ENCODE measurements at regions not wholly inside any gene's neighbourhood (a gene's known extent, or its start where the extent isn't known, plus 50 kb on each side); places are given as distances from the start of the nearest gene placed in this dataset.

GRCh38 chr10:89829262-89829886, 128.0 kb downstream of the KIF20B start:
- Histone ChIP-seq H3K27me3 (no peaks in the 10 kb centered on the region), H3K27ac (replicated peaks in 1 of 4) (no peak overlapping the region), H3K36me3 (no peaks in the 10 kb centered on the region), H3K9me3 (peaks cover 0 to 4% (median 0%) of the 10 kb centered on the region in 4 donors), H3K4me1 (no peaks in the 10 kb centered on the region), H3K4me3 (no peak overlapping the region)
- 95% methylated on average over 20 of the region's 20 CpGs for WGBS
- TF ChIP-seq POLR2A (IDR thresholded peaks at IDR 0.05; ENCODE audit: low read depth) (no peak), CTCF (IDR thresholded peaks at IDR 0.05) (no peak), POLR2AphosphoS5 (IDR thresholded peaks at IDR 0.05) (no peak), EP300 (IDR thresholded peaks at IDR 0.05) (no peak)
- peak; percentile 17 for DNase-seq (ENCODE audit: extremely low spot score)
- intact Hi-C loops (cut with DNase I) = no loop called here

GRCh38 chr10:89829887-89830269, 128.5 kb downstream of the KIF20B start:
- Histone ChIP-seq H3K27ac (replicated peaks in 1 of 4) (no peak overlapping the region), H3K4me1 (no peaks in the 10 kb centered on the region), H3K36me3 (no peaks in the 10 kb centered on the region), H3K4me3 (no peak overlapping the region), H3K9me3 (peaks cover 0 to 4% (median 0%) of the 10 kb centered on the region in 4 donors), H3K27me3 (no peaks in the 10 kb centered on the region)
- WGBS = 95% methylated on average over 5 of the region's 5 CpGs
- TF ChIP-seq CTCF (IDR thresholded peaks at IDR 0.05) (no peak), POLR2AphosphoS5 (IDR thresholded peaks at IDR 0.05) (no peak), POLR2A (IDR thresholded peaks at IDR 0.05; ENCODE audit: low read depth) (no peak), EP300 (IDR thresholded peaks at IDR 0.05) (no peak)
- DNase-seq (ENCODE audit: extremely low spot score) = peak; percentile 74
- intact Hi-C loops (cut with DNase I) = no loop called here

- TF ChIP-seq POLR2AphosphoS5 (IDR thresholded peaks at IDR 0.05) (no peak), CTCF (IDR thresholded peaks at IDR 0.05) (no peak), POLR2A (IDR thresholded peaks at IDR 0.05; ENCODE audit: low read depth) (no peak), EP300 (IDR thresholded peaks at IDR 0.05) (no peak)
- Histone ChIP-seq H3K27ac (replicated peaks in 1 of 4) (no peak overlapping the region), H3K4me3 (no peak overlapping the region), H3K36me3 (no peaks in the 10 kb centered on the region), H3K4me1 (no peaks in the 10 kb centered on the region), H3K9me3 (peaks cover 0 to 4% (median 0%) of the 10 kb centered on the region in 4 donors), H3K27me3 (no peaks in the 10 kb centered on the region)
- DNase-seq (ENCODE audit: extremely low spot score) = peak; percentile 10
- intact Hi-C loops (cut with DNase I) = no loop called here
- 81% methylated on average over 2 of the region's 2 CpGs for WGBS
Measured at GRCh38 chr10:89830624-89831023, 129.2 kb downstream of the KIF20B start.

GRCh38 chr10:89836840-89837164, 135.4 kb downstream of the KIF20B start:
- TF ChIP-seq POLR2AphosphoS5 (IDR thresholded peaks at IDR 0.05) (no peak), EP300 (IDR thresholded peaks at IDR 0.05) (no peak), POLR2A (IDR thresholded peaks at IDR 0.05; ENCODE audit: low read depth) (no peak), CTCF (IDR thresholded peaks at IDR 0.05) (no peak)
- H3K27ac ChIP-seq (replicated peaks in 1 of 4) = peak overlapping the region in 3 of 4 donors; percentile 56 to 68 (median 58)
- no peaks in the 10 kb centered on the region for H3K27me3 ChIP-seq
- H3K36me3 ChIP-seq = no peaks in the 10 kb centered on the region
- peak overlapping the region; percentile 61 to 65 (median 62) for H3K4me3 ChIP-seq
- WGBS = 32% methylated on average over 12 of the region's 12 CpGs
- intact Hi-C loops (cut with DNase I) = no loop called here
- H3K9me3 ChIP-seq = peaks cover 0 to 4% (median 0%) of the 10 kb centered on the region in 4 donors
- peak; percentile 87 for DNase-seq (ENCODE audit: extremely low spot score)
- peaks cover 0 to 24% (median 18%) of the 10 kb centered on the region in 4 donors for H3K4me1 ChIP-seq

Data from esophagus muscularis mucosa (tissue), 4 donors.